B cell (primary cell): ENCODE measurements at regions not wholly inside any gene's neighbourhood (a gene's known extent, or its start where the extent isn't known, plus 50 kb on each side); places are given as distances from the start of the nearest gene placed in this dataset.

ENCODE experiments used
- EZH2 ChIP-seq: IDR thresholded peaks from 2 replicates; pipeline ENCODE4 v1.6.1; 2012; ENCODE audit warnings: borderline replicate concordance, low read depth, mild to moderate bottlenecking, moderate library complexity, low read length; ENCODE audit not compliant: insufficient read depth, poor library complexity, severe bottlenecking
- TF ChIP-seq, protein P1 (sequence below): fragments of 200-600 bp; IDR thresholded peaks from one replicate; pipeline ENCODE4 v1.8.0; 2022; ENCODE audit warnings: antibody characterized with exemption, mild to moderate bottlenecking

DNA sequence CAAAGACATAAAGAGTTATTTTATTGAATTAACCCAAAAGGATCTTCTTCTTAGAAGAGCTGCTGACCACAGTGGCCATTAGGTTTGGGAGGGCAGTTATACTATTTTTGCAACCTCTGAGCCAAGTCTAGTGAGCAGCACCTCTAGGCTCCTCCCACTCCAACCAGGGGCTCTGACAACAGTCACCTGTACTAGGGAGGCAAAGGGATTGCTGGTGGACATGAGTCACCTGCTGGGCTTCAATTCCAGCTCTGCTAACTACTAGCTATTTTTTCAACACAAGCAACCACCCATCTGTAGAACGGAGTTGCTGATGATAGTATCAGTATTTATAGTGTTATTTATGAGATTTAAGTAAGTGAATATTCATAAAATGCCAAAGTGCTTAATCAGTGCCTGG is 166.0 kb downstream of the KLHL28 start:
- TF ChIP-seq, protein P1, sequence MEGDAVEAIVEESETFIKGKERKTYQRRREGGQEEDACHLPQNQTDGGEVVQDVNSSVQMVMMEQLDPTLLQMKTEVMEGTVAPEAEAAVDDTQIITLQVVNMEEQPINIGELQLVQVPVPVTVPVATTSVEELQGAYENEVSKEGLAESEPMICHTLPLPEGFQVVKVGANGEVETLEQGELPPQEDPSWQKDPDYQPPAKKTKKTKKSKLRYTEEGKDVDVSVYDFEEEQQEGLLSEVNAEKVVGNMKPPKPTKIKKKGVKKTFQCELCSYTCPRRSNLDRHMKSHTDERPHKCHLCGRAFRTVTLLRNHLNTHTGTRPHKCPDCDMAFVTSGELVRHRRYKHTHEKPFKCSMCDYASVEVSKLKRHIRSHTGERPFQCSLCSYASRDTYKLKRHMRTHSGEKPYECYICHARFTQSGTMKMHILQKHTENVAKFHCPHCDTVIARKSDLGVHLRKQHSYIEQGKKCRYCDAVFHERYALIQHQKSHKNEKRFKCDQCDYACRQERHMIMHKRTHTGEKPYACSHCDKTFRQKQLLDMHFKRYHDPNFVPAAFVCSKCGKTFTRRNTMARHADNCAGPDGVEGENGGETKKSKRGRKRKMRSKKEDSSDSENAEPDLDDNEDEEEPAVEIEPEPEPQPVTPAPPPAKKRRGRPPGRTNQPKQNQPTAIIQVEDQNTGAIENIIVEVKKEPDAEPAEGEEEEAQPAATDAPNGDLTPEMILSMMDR: no peak
- TF ChIP-seq EZH2: no peak
